HCT116 (cell line): ENCODE measurements at regions not wholly inside any gene's neighbourhood (a gene's known extent, or its start where the extent isn't known, plus 50 kb on each side); places are given as distances from the start of the nearest gene placed in this dataset.

ENCODE experiments used
- ATAC-seq: fragments of 200-7000 bp; cut with Tn5 transposase; 2 replicates; pipeline ENCODE4 v1.9.1; 2020; ENCODE audit warnings: mild to moderate bottlenecking, moderate library complexity
- BruUV-seq: library from RNA; stranded (reverse); fragments of 400-500 nt; replicated peaks from 2 replicates; lab custom pipeline; 2021; lab: Mats Ljungman, UMichigan
- CTCF ChIA-PET: fragments of 300-600 bp; sonication (Branson Sonifier 250); formaldehyde crosslinking; loops from one replicate; lab custom pipeline; 2021; ENCODE audit warnings: antibody characterized with exemption; lab: Charles Lee
- POLR2A ChIA-PET: fragments of 300-600, 350-600 bp; sonication (Branson Sonifier 250); formaldehyde crosslinking; loops from one replicate; lab custom pipeline; 2021; ENCODE audit warnings: antibody characterized with exemption; lab: Charles Lee
- RAD21 ChIA-PET, 2 experiments: fragments of 300-600 bp; sonication (Branson Sonifier 250); formaldehyde crosslinking; loops; one replicate each; lab custom pipeline; 2023; ENCODE audit warnings: low total read pairs in 2 of 2; ENCODE audit not compliant: uncharacterized antibody in 2 of 2, unreplicated experiment in 2 of 2, low non-redundant PET in 1 of 2; lab: Charles Lee
- DNase-seq: peaks from one replicate; pipeline ENCODE4 v3.0.0-alpha.2; 2010; ENCODE audit warnings: low read depth, low spot score
- H2AFZ ChIP-seq: fragments of 200-600 bp; shearing (Covaris generic), sonication (generic); 2 replicates; pipeline ENCODE4 v1.6.1; 2017; ENCODE audit warnings: low read depth, mixed run types, mixed read lengths, antibody characterized with exemption, low read length; ENCODE audit not compliant: poor library complexity, severe bottlenecking
- H3K27ac ChIP-seq: 2 replicates; pipeline ENCODE4 v1.5.1; 2012; ENCODE audit warnings: low read depth, low read length
- H3K27me3 ChIP-seq: fragments of 200-600 bp; sonication (generic); 2 replicates; pipeline ENCODE4 v1.6.1; 2016; ENCODE audit warnings: mixed run types, low read length, mixed read lengths; ENCODE audit not compliant: insufficient read depth
- H3K36me3 ChIP-seq, 2 experiments: fragments of 200-500 bp in 1 of 2; fragments of 200-600 bp in 1 of 2; sonication (Bioruptor generic) in 1 of 2; sonication (generic) in 1 of 2; 2 replicates each; pipeline versions ENCODE4 v1.5.1 to v1.6.1; 2014 to 2016; ENCODE audit warnings: low read length in 2 of 2, inconsistent platforms in 1 of 2, mixed read lengths in 1 of 2, mixed run types in 1 of 2; ENCODE audit not compliant: insufficient read depth in 2 of 2, control insufficient read depth in 1 of 2
- H3K4me1 ChIP-seq, 2 experiments: fragments of 200-600 bp in 1 of 2; sonication (generic) in 1 of 2; 2 replicates each; pipeline versions ENCODE4 v1.5.1 to v1.6.1; 2012 to 2017; ENCODE audit warnings: low read length in 2 of 2, inconsistent platforms in 1 of 2, mild to moderate bottlenecking in 1 of 2, mixed read lengths in 1 of 2, mixed run types in 1 of 2, moderate library complexity in 1 of 2; ENCODE audit not compliant: insufficient read depth in 2 of 2, control insufficient read depth in 1 of 2
- H3K4me2 ChIP-seq: fragments of 200-600 bp; sonication (generic); 2 replicates; pipeline ENCODE4 v1.6.1; 2017; ENCODE audit warnings: mixed run types, low read length, mixed read lengths
- H3K4me3 ChIP-seq, 2 experiments: fragments of 200-600 bp in 1 of 2; sonication (generic) in 1 of 2; replicated peaks in 1 of 2; 2 replicates each; pipeline ENCODE4 v1.5.1; 2011 to 2016; ENCODE audit warnings: low read length in 2 of 2, control low read depth in 1 of 2, low read depth in 1 of 2, mild to moderate bottlenecking in 1 of 2, mixed read lengths in 1 of 2, mixed run types in 1 of 2
- H3K79me2 ChIP-seq: fragments of 200-600 bp; sonication (generic); 2 replicates; pipeline ENCODE4 v1.6.1; 2017; ENCODE audit warnings: mild to moderate bottlenecking, mixed run types, low read length, moderate library complexity, mixed read lengths; ENCODE audit not compliant: insufficient read depth
- H3K9ac ChIP-seq: fragments of 200-600 bp; sonication (generic); 2 replicates; pipeline ENCODE4 v1.6.1; 2016; ENCODE audit warnings: low read length, mixed read lengths
- H3K9me2 ChIP-seq: fragments of 200-600 bp; sonication (generic), shearing (Covaris generic); 2 replicates; pipeline ENCODE4 v1.6.1; 2017; ENCODE audit warnings: mixed run types, mild to moderate bottlenecking, moderate library complexity; ENCODE audit not compliant: insufficient read depth
- H3K9me3 ChIP-seq, 2 experiments: fragments of 200-500 bp in 1 of 2; fragments of 200-600 bp in 1 of 2; sonication (Bioruptor generic) in 1 of 2; sonication (generic) in 1 of 2; 2 replicates each; pipeline ENCODE4 v1.6.1; 2014 to 2017; ENCODE audit warnings: low read length in 2 of 2, mixed read lengths in 2 of 2, inconsistent platforms in 1 of 2, low read depth in 1 of 2, mild to moderate bottlenecking in 1 of 2, mixed run types in 1 of 2, moderate library complexity in 1 of 2; ENCODE audit not compliant: control insufficient read depth in 1 of 2, insufficient read depth in 1 of 2
- H4K20me1 ChIP-seq: fragments of 200-600 bp; sonication (generic), shearing (Covaris generic); 2 replicates; pipeline ENCODE4 v1.6.1; 2017; ENCODE audit warnings: mixed run types, mild to moderate bottlenecking, moderate library complexity; ENCODE audit not compliant: insufficient read depth
- CBX3 ChIP-seq: IDR thresholded peaks from 2 replicates; pipeline ENCODE4 v1.6.1; 2012; ENCODE audit warnings: low read depth
- CEBPB ChIP-seq: IDR thresholded peaks from 2 replicates; pipeline ENCODE4 v1.6.1; 2012; ENCODE audit warnings: low read depth
- CTCF ChIP-seq, 3 experiments: fragments of 200-600 bp in 1 of 3; sonication (generic) in 1 of 3; IDR thresholded peaks in 2 of 3; conservative IDR thresholded peaks in 1 of 3; 2 replicates each; pipeline ENCODE4 v1.5.1; 2012 to 2017; ENCODE audit warnings: low read depth in 2 of 3, low read length in 2 of 3, antibody characterized with exemption in 1 of 3, borderline replicate concordance in 1 of 3, control low read depth in 1 of 3, mild to moderate bottlenecking in 1 of 3, mixed read lengths in 1 of 3, mixed run types in 1 of 3, moderate library complexity in 1 of 3; ENCODE audit not compliant: insufficient read depth in 1 of 3
- EGR1 ChIP-seq: IDR thresholded peaks from 2 replicates; pipeline ENCODE4 v1.6.1; 2012; ENCODE audit warnings: low read depth
- EZH2 ChIP-seq: fragments of 200-600 bp; sonication (generic); IDR thresholded peaks from 2 replicates; pipeline ENCODE4 v1.6.1; 2017; ENCODE audit warnings: antibody characterized with exemption, mixed run types
- EZH2phosphoT487 ChIP-seq: fragments of 200-600 bp; IDR thresholded peaks from 2 replicates; pipeline ENCODE4 v1.6.1; 2018; ENCODE audit warnings: antibody characterized with exemption, borderline replicate concordance
- FOSL1 ChIP-seq: IDR thresholded peaks from 2 replicates; pipeline ENCODE4 v1.6.1; 2012; ENCODE audit warnings: low read depth
- MAX ChIP-seq: IDR thresholded peaks from 2 replicates; pipeline ENCODE4 v1.6.1; 2012
- POLR2AphosphoS5 ChIP-seq: IDR thresholded peaks from 2 replicates; pipeline ENCODE4 v1.6.1; 2011; ENCODE audit warnings: mild to moderate bottlenecking, low read depth, low read length, moderate library complexity
- SIN3A ChIP-seq: IDR thresholded peaks from 2 replicates; pipeline ENCODE4 v1.6.1; 2012; ENCODE audit warnings: low read depth
- SP1 ChIP-seq: IDR thresholded peaks from 2 replicates; pipeline ENCODE4 v1.6.1; 2012; ENCODE audit warnings: low read depth
- TCF7L2 ChIP-seq: IDR thresholded peaks from 2 replicates; pipeline ENCODE4 v1.7.0; 2011; ENCODE audit warnings: borderline replicate concordance, inconsistent platforms; ENCODE audit not compliant: insufficient read depth, insufficient read length; ENCODE audit errors: extremely low read depth
- YY1 ChIP-seq: IDR thresholded peaks from 2 replicates; pipeline ENCODE4 v1.6.1; 2011; ENCODE audit warnings: low read length, low read depth, moderate library complexity, mild to moderate bottlenecking; ENCODE audit not compliant: insufficient replicate concordance; ENCODE audit errors: extremely low read depth
- ZNF274 ChIP-seq: fragments of 200-500 bp; sonication (Bioruptor generic); IDR thresholded peaks from 2 replicates; pipeline ENCODE4 v1.6.1; 2014; ENCODE audit warnings: mild to moderate bottlenecking, low read depth, low read length, inconsistent platforms
- intact Hi-C: fragments of 100-400 bp; cut with micrococcal nuclease; formaldehyde crosslinking; loops from 2 replicates; pipeline ENCODE4 v1.10.0; 2022
- TF ChIP-seq, protein P1 (sequence below): IDR thresholded peaks from 2 replicates; pipeline ENCODE4 v1.6.1; 2012; ENCODE audit warnings: low read depth

GRCh38 chr2:216578325-216578724 lies 54.9 kb upstream of the IGFBP2 start:
- ChIA-PET POLR2A (no interaction called here), RAD21 (no interaction called here), CTCF (no interaction called here)
- H3K4me1 ChIP-seq, result peaks cover 4 to 26% of the 10 kb centered on the region in 2 experiments; a peak in 3 of 4 replicates
- H3K9me3 ChIP-seq, result no peaks in the 10 kb centered on the region
- intact Hi-C loops, result no loop called here
- no peak for TF ChIP-seq EZH2phosphoT487
- no peak for TF ChIP-seq SIN3A
- no peak for TF ChIP-seq EGR1
- TF ChIP-seq POLR2AphosphoS5, result no peak
- no peak for TF ChIP-seq SP1
- no peak for TF ChIP-seq EZH2
- no peak for TF ChIP-seq MAX
- TF ChIP-seq CBX3, result no peak
- TF ChIP-seq FOSL1, result no peak
- TF ChIP-seq TCF7L2, result no peak
- TF ChIP-seq, protein P1, sequence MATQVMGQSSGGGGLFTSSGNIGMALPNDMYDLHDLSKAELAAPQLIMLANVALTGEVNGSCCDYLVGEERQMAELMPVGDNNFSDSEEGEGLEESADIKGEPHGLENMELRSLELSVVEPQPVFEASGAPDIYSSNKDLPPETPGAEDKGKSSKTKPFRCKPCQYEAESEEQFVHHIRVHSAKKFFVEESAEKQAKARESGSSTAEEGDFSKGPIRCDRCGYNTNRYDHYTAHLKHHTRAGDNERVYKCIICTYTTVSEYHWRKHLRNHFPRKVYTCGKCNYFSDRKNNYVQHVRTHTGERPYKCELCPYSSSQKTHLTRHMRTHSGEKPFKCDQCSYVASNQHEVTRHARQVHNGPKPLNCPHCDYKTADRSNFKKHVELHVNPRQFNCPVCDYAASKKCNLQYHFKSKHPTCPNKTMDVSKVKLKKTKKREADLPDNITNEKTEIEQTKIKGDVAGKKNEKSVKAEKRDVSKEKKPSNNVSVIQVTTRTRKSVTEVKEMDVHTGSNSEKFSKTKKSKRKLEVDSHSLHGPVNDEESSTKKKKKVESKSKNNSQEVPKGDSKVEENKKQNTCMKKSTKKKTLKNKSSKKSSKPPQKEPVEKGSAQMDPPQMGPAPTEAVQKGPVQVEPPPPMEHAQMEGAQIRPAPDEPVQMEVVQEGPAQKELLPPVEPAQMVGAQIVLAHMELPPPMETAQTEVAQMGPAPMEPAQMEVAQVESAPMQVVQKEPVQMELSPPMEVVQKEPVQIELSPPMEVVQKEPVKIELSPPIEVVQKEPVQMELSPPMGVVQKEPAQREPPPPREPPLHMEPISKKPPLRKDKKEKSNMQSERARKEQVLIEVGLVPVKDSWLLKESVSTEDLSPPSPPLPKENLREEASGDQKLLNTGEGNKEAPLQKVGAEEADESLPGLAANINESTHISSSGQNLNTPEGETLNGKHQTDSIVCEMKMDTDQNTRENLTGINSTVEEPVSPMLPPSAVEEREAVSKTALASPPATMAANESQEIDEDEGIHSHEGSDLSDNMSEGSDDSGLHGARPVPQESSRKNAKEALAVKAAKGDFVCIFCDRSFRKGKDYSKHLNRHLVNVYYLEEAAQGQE, result no peak
- no peak for TF ChIP-seq CTCF (IDR thresholded peaks at IDR 0.05 in 2 of 3, conservative IDR thresholded peaks at IDR 0.05 in 1 of 3; ENCODE audit: borderline replicate concordance in 1 of 3, insufficient read depth in 1 of 3, low read depth in 2 of 3, low read length in 2 of 3)
- TF ChIP-seq ZNF274, result no peak
- no peak for TF ChIP-seq CEBPB
- TF ChIP-seq YY1, result no peak
- TF ChIP-seq, all 23 proteins: peak for 0
- Histone ChIP-seq H2AFZ (no peak overlapping the region), H4K20me1 (no peaks in the 10 kb centered on the region), H3K27ac (no peak overlapping the region), H3K9ac (no peak overlapping the region), H3K4me3 (no peak overlapping the region), H3K9me2 (no peaks in the 10 kb centered on the region), H3K79me2 (no peaks in the 10 kb centered on the region), H3K4me2 (no peak overlapping the region), H3K27me3 (peaks cover 10% of the 10 kb centered on the region; the same call in 1 of the 2 replicates), H3K36me3 (no peaks in the 10 kb centered on the region)
- no peak for ATAC-seq
- DNase-seq, result no peak
- BruUV-seq, result no TSS peak
